Neural progenitor cell (in vitro differentiated cells): ENCODE measurements at regions not wholly inside any gene's neighbourhood (a gene's known extent, or its start where the extent isn't known, plus 50 kb on each side); places are given as distances from the start of the nearest gene placed in this dataset.

Experiments
- DNase-seq: peaks from one replicate; pipeline ENCODE4 v3.0.0-alpha.2; 2016; ENCODE audit warnings: low spot score
- H2AFZ ChIP-seq: fragments of 200-600 bp; sonication (generic); replicated peaks from 2 replicates; pipeline ENCODE4 v1.6.1; 2016; ENCODE audit warnings: antibody characterized with exemption
- H3F3A ChIP-seq: fragments of 200-600 bp; sonication (generic); 2 replicates; pipeline ENCODE4 v1.6.1; 2016; ENCODE audit warnings: antibody characterized with exemption, low read depth
- H3K27ac ChIP-seq: fragments of 200-600 bp; sonication (generic); 2 replicates; pipeline ENCODE4 v1.5.1; 2016; ENCODE audit warnings: mild to moderate bottlenecking
- H3K27me3 ChIP-seq: fragments of 200-600 bp; sonication (generic); 2 replicates; pipeline ENCODE4 v1.6.1; 2016; ENCODE audit warnings: mild to moderate bottlenecking, moderate library complexity
- H3K36me3 ChIP-seq: fragments of 200-600 bp; sonication (generic); 2 replicates; pipeline ENCODE4 v1.5.1; 2016
- H3K4me1 ChIP-seq: fragments of 200-600 bp; sonication (generic); 2 replicates; pipeline ENCODE4 v1.6.1; 2016; ENCODE audit warnings: mixed run types
- H3K4me2 ChIP-seq: fragments of 200-600 bp; sonication (generic); 2 replicates; pipeline ENCODE4 v1.6.1; 2016
- H3K4me3 ChIP-seq: fragments of 200-600 bp; sonication (generic); 2 replicates; pipeline ENCODE4 v1.5.1; 2016
- H3K79me2 ChIP-seq: fragments of 200-600 bp; sonication (generic); 2 replicates; pipeline ENCODE4 v1.6.1; 2016; ENCODE audit warnings: low read depth
- H3K9ac ChIP-seq: fragments of 200-600 bp; sonication (generic); 2 replicates; pipeline ENCODE4 v1.6.1; 2016
- H3K9me3 ChIP-seq: fragments of 200-600 bp; sonication (generic); 2 replicates; pipeline ENCODE4 v1.5.1; 2016; ENCODE audit warnings: low read depth
- H4K20me1 ChIP-seq: fragments of 200-600 bp; sonication (generic); 2 replicates; pipeline ENCODE4 v1.6.1; 2016; ENCODE audit warnings: low read depth
- H3K27ac Mint-ChIP-seq: 3 replicates; pipeline ENCODE4 v1.8.0; 2021; ENCODE audit warnings: mixed read lengths
- H3K27me3 Mint-ChIP-seq: 2 replicates; pipeline ENCODE4 v1.8.0; 2022; ENCODE audit warnings: low read depth, mild to moderate bottlenecking, inconsistent platforms, moderate library complexity, mixed read lengths; ENCODE audit not compliant: insufficient read depth
- H3K36me3 Mint-ChIP-seq: 3 replicates; pipeline ENCODE4 v1.8.0; 2021; ENCODE audit warnings: mixed read lengths
- H3K4me1 Mint-ChIP-seq: 3 replicates; pipeline ENCODE4 v1.8.0; 2021; ENCODE audit warnings: mixed read lengths
- H3K4me3 Mint-ChIP-seq: 3 replicates; pipeline ENCODE4 v1.8.0; 2021; ENCODE audit warnings: mild to moderate bottlenecking, moderate library complexity, mixed read lengths
- H3K9me3 Mint-ChIP-seq: 3 replicates; pipeline ENCODE4 v1.8.0; 2020; ENCODE audit warnings: mixed read lengths
- CTCF ChIP-seq: fragments of 200-600 bp; sonication (generic); IDR thresholded peaks from 2 replicates; pipeline ENCODE4 v1.5.1; 2017; ENCODE audit warnings: antibody characterized with exemption, mild to moderate bottlenecking
- EZH2 ChIP-seq: fragments of 200-600 bp; sonication (generic); IDR thresholded peaks from 2 replicates; pipeline ENCODE4 v1.6.1; 2017; ENCODE audit warnings: antibody characterized with exemption, mild to moderate bottlenecking, moderate library complexity
- EZH2phosphoT487 ChIP-seq: fragments of 200-600 bp; sonication (generic); IDR thresholded peaks from 2 replicates; pipeline ENCODE4 v1.6.1; 2017; ENCODE audit warnings: antibody characterized with exemption

GRCh38 chr5:153187503-153187902 is 303.0 kb upstream of the GRIA1 start:
- peaks cover 2% of the 10 kb centered on the region for H3K9me3 Mint-ChIP-seq
- Histone ChIP-seq H3K9ac (no peak overlapping the region), H3K27ac (no peak overlapping the region), H4K20me1 (no peaks in the 10 kb centered on the region), H3F3A (no peaks in the 10 kb centered on the region), H3K27me3 (no peaks in the 10 kb centered on the region), H3K4me1 (no peaks in the 10 kb centered on the region), H2AFZ (no peak overlapping the region), H3K4me3 (no peak overlapping the region), H3K79me2 (no peaks in the 10 kb centered on the region), H3K4me2 (no peak overlapping the region), H3K36me3 (no peaks in the 10 kb centered on the region), H3K9me3 (no peaks in the 10 kb centered on the region)
- H3K4me1 Mint-ChIP-seq: no peaks in the 10 kb centered on the region
- no peak for DNase-seq
- H3K4me3 Mint-ChIP-seq: no peak overlapping the region
- no peaks in the 10 kb centered on the region for H3K27me3 Mint-ChIP-seq
- TF ChIP-seq EZH2 (no peak), CTCF (no peak), EZH2phosphoT487 (no peak)
- no peaks in the 10 kb centered on the region for H3K36me3 Mint-ChIP-seq
- no peak overlapping the region for H3K27ac Mint-ChIP-seq

GRCh38 chr5:153206361-153206760 is 284.1 kb upstream of the GRIA1 start:
- no peak overlapping the region for H3K4me3 Mint-ChIP-seq
- H3K36me3 Mint-ChIP-seq: no peaks in the 10 kb centered on the region
- Histone ChIP-seq H3K79me2 (no peaks in the 10 kb centered on the region), H3K9me3 (no peaks in the 10 kb centered on the region), H3K27me3 (peaks cover 20% of the 10 kb centered on the region), H2AFZ (no peak overlapping the region), H3K27ac (no peak overlapping the region), H3K9ac (no peak overlapping the region), H3F3A (peaks cover 9% of the 10 kb centered on the region), H3K4me1 (peaks cover 11% of the 10 kb centered on the region), H3K4me2 (no peak overlapping the region), H4K20me1 (peaks cover 5% of the 10 kb centered on the region), H3K36me3 (no peaks in the 10 kb centered on the region), H3K4me3 (no peak overlapping the region)
- no peaks in the 10 kb centered on the region for H3K9me3 Mint-ChIP-seq
- TF ChIP-seq EZH2phosphoT487: no peak
- peaks cover 19% of the 10 kb centered on the region for H3K4me1 Mint-ChIP-seq
- no peak overlapping the region for H3K27ac Mint-ChIP-seq
- DNase-seq: no peak
- H3K27me3 Mint-ChIP-seq: peaks cover 4% of the 10 kb centered on the region

DNA sequence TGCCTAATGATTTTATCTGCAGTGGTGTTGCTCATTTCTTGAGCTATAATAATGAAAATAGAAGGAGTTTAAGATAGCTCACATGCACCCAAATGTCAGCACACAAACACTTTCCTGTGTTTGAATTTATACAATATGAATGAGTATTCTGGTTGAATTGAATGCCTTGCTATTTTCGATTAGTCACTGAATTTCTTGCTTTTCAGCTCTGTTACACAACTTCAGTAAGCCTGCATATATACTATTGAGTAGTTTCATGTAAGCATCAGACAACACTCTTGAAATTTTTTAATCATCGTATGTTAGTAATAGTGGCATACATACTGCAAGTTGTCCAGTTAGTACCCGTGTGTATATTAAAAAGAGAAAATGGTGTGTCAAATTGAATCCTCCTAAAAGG is 281.5 kb upstream of the GRIA1 start:
- Histone ChIP-seq H2AFZ (no peak overlapping the region), H3K36me3 (no peaks in the 10 kb centered on the region), H3K4me2 (no peak overlapping the region), H3F3A (peaks cover 15% of the 10 kb centered on the region), H4K20me1 (peaks cover 7% of the 10 kb centered on the region), H3K27ac (no peak overlapping the region), H3K27me3 (peaks cover 41% of the 10 kb centered on the region), H3K79me2 (no peaks in the 10 kb centered on the region), H3K4me3 (no peak overlapping the region), H3K4me1 (peaks cover 22% of the 10 kb centered on the region), H3K9me3 (no peaks in the 10 kb centered on the region), H3K9ac (no peak overlapping the region)
- peaks cover 1% of the 10 kb centered on the region for H3K9me3 Mint-ChIP-seq
- no peak overlapping the region for H3K4me3 Mint-ChIP-seq
- H3K4me1 Mint-ChIP-seq: peaks cover 37% of the 10 kb centered on the region
- no peak for TF ChIP-seq EZH2phosphoT487
- no peak for TF ChIP-seq EZH2
- TF ChIP-seq CTCF: no peak
- H3K36me3 Mint-ChIP-seq: no peaks in the 10 kb centered on the region
- H3K27ac Mint-ChIP-seq: no peak overlapping the region
- peaks cover 4% of the 10 kb centered on the region for H3K27me3 Mint-ChIP-seq
- no peak for DNase-seq

DNA sequence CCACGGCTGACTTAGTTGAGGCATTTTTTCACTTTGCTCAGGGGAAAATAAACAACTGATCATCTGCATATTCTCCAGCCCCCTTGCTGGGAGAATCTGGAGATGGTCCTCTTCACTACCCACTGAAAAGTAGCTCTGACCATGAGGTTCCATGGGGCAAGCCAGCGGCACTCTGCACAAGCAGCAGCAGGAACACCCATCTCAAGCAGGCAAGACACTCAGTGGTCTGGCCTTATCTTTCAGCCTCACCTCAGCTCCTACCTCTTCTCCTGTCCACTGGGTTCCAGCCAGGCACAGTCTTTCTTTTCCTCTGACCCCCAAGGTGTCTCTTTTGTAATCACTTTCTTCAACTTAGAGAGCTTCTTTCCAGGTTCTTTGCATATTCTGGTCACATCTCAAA is 280.8 kb upstream of the GRIA1 start:
- peaks cover 22% of the 10 kb centered on the region for H3K4me1 ChIP-seq
- Mint-ChIP-seq H3K9me3 (peaks cover 3% of the 10 kb centered on the region), H3K27me3 (peaks cover 4% of the 10 kb centered on the region), H3K27ac (no peak overlapping the region), H3K4me3 (no peak overlapping the region), H3K4me1 (peaks cover 37% of the 10 kb centered on the region), H3K36me3 (no peaks in the 10 kb centered on the region)
- peaks cover 15% of the 10 kb centered on the region for H3F3A ChIP-seq
- no peak for DNase-seq
- H3K4me3 ChIP-seq: no peak overlapping the region
- H4K20me1 ChIP-seq: peaks cover 7% of the 10 kb centered on the region
- peaks cover 41% of the 10 kb centered on the region for H3K27me3 ChIP-seq
- TF ChIP-seq EZH2: no peak
- no peak for TF ChIP-seq CTCF
- no peak for TF ChIP-seq EZH2phosphoT487
- no peak overlapping the region for H3K4me2 ChIP-seq
- H3K36me3 ChIP-seq: no peaks in the 10 kb centered on the region
- no peak overlapping the region for H2AFZ ChIP-seq
- H3K9me3 ChIP-seq: no peaks in the 10 kb centered on the region
- H3K27ac ChIP-seq: no peak overlapping the region
- H3K79me2 ChIP-seq: no peaks in the 10 kb centered on the region
- H3K9ac ChIP-seq: no peak overlapping the region
